Endodermal cell (in vitro differentiated cells): ENCODE measurements at regions not wholly inside any gene's neighbourhood (a gene's known extent, or its start where the extent isn't known, plus 50 kb on each side); places are given as distances from the start of the nearest gene placed in this dataset.

Experiments used
- DNase-seq: peaks from one replicate; pipeline ENCODE4 v3.0.0-alpha.2; 2017
- H3K27ac ChIP-seq: 2 replicates; pipeline ENCODE4 v1.5.1; 2013; ENCODE audit warnings: mild to moderate bottlenecking, low read depth, low read length, moderate library complexity
- H3K27me3 ChIP-seq: 2 replicates; pipeline ENCODE4 v1.6.1; 2013; ENCODE audit warnings: mild to moderate bottlenecking, low read length, moderate library complexity; ENCODE audit not compliant: insufficient read depth, control insufficient read depth, poor library complexity, severe bottlenecking
- H3K36me3 ChIP-seq: 2 replicates; pipeline ENCODE4 v1.7.0; 2013; ENCODE audit warnings: mild to moderate bottlenecking, low read length, moderate library complexity; ENCODE audit not compliant: control insufficient read depth, insufficient read depth
- H3K4me1 ChIP-seq: one replicate; pipeline ENCODE4 v1.7.0; 2013; ENCODE audit warnings: low read length; ENCODE audit not compliant: control insufficient read depth, insufficient read depth
- H3K4me3 ChIP-seq: 2 replicates; pipeline ENCODE4 v1.5.1; 2013; ENCODE audit warnings: mild to moderate bottlenecking, low read length, moderate library complexity
- H3K9ac ChIP-seq: 2 replicates; pipeline ENCODE4 v1.6.1; 2013; ENCODE audit warnings: mild to moderate bottlenecking, low read length, moderate library complexity; ENCODE audit not compliant: poor library complexity, severe bottlenecking; ENCODE audit errors: extremely low read depth
- H3K9me3 ChIP-seq: 2 replicates; pipeline ENCODE4 v1.6.1; 2013; ENCODE audit warnings: mild to moderate bottlenecking, low read length, moderate library complexity; ENCODE audit not compliant: control insufficient read depth
- H3K27ac Mint-ChIP-seq: 2 replicates; pipeline ENCODE4 v1.8.0; 2020; ENCODE audit warnings: mixed read lengths
- H3K27me3 Mint-ChIP-seq: 2 replicates; pipeline ENCODE4 v1.8.0; 2021; ENCODE audit warnings: mild to moderate bottlenecking, mixed read lengths; ENCODE audit not compliant: insufficient read depth
- H3K36me3 Mint-ChIP-seq: 2 replicates; pipeline ENCODE4 v1.8.0; 2020; ENCODE audit warnings: low read depth, mixed read lengths
- H3K4me1 Mint-ChIP-seq: 2 replicates; pipeline ENCODE4 v1.8.0; 2020; ENCODE audit warnings: mixed read lengths
- H3K4me3 Mint-ChIP-seq: 2 replicates; pipeline ENCODE4 v1.8.0; 2020; ENCODE audit warnings: mild to moderate bottlenecking, moderate library complexity, mixed read lengths
- H3K9me3 Mint-ChIP-seq: 2 replicates; pipeline ENCODE4 v1.8.0; 2020; ENCODE audit warnings: mild to moderate bottlenecking, mixed read lengths
- WGBS, 2 experiments: methylation state at CpG; one replicate each; pipeline versions ENCODE4 v1.1.5 to v1.1.7; 2013; ENCODE audit warnings: missing lambda C conversion rate in 2 of 2, mixed read lengths in 1 of 2; ENCODE audit not compliant: insufficient coverage in 1 of 2, insufficient read length in 1 of 2; 5-methylcytosine and 5-hydroxymethylcytosine counted together
- TF ChIP-seq, protein P1 (sequence below): fragments of 200-600 bp; sonication (generic); conservative IDR thresholded peaks from 2 replicates; pipeline ENCODE4 v1.5.0; 2021; ENCODE audit warnings: antibody characterized with exemption, mild to moderate bottlenecking

DNA sequence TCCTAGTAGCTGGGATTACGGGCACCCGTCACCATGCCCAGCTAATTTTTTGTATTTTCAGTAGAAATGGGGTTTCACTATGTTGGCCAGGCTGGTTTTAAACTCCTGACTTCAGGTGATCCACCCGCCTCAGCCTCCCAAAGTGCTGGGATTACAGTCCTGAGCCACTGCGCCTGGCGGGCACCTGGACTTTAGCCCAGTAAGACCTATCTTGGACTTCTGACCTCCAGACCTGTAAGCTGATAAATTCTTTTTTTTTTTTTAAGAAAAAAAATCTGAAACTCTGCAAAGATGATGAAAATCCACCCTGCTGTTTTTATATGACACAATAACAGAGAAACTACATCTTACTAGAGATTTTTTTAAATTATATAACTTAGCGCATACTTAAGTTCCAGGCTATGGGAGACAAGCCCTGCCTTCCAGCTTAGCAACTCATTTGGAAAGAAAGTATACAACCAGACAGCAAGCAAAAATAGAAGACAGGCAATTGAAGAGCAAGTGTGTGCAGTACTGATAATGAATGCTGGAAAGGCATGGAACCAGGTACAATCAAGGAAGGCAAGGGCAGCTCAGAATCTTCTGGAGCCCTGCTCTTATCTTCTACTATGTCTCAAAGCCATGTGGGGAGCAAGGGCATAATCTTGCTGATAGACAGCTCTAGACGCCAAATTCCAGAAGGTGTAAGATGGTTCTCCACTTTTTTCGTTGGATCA lies 104.2 kb downstream of the CD83 start:
- H3K4me3 Mint-ChIP-seq, result no peak overlapping the region
- H3K27ac Mint-ChIP-seq, result no peak overlapping the region
- Histone ChIP-seq H3K36me3 (no peaks in the 10 kb centered on the region), H3K9ac (no peak overlapping the region), H3K4me1 (no peaks in the 10 kb centered on the region), H3K27me3 (no peaks in the 10 kb centered on the region), H3K27ac (no peak overlapping the region), H3K9me3 (peaks cover 17% of the 10 kb centered on the region), H3K4me3 (no peak overlapping the region)
- no peaks in the 10 kb centered on the region for H3K36me3 Mint-ChIP-seq
- H3K27me3 Mint-ChIP-seq, result peaks cover 52% of the 10 kb centered on the region
- peaks cover 10% of the 10 kb centered on the region for H3K4me1 Mint-ChIP-seq
- 94 to 100% methylated on average over 4 to 8 of the region's 8 CpGs for WGBS, 2 experiments
- TF ChIP-seq, protein P1, sequence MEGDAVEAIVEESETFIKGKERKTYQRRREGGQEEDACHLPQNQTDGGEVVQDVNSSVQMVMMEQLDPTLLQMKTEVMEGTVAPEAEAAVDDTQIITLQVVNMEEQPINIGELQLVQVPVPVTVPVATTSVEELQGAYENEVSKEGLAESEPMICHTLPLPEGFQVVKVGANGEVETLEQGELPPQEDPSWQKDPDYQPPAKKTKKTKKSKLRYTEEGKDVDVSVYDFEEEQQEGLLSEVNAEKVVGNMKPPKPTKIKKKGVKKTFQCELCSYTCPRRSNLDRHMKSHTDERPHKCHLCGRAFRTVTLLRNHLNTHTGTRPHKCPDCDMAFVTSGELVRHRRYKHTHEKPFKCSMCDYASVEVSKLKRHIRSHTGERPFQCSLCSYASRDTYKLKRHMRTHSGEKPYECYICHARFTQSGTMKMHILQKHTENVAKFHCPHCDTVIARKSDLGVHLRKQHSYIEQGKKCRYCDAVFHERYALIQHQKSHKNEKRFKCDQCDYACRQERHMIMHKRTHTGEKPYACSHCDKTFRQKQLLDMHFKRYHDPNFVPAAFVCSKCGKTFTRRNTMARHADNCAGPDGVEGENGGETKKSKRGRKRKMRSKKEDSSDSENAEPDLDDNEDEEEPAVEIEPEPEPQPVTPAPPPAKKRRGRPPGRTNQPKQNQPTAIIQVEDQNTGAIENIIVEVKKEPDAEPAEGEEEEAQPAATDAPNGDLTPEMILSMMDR, result no peak
- DNase-seq, result no peak
- H3K9me3 Mint-ChIP-seq, result peaks cover 7% of the 10 kb centered on the region

DNA sequence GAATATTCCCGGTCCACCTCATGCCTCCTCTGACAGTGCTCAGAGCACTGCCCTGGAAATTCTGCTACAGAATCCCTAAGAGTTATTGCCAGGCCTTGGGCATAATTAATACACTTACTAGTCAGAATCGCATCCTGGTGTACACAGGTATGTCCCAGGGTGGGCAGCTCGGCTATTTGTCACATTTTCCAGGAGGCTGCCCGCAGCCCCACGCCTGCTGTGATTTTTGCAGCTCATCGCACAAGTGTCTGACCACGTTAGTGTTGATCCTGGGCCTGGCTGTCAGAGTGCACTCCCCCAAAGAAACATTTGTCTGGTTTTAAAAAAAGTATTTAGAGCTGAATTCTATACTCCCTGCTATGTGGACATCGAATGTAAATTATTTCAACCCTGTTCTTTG lies 105.4 kb downstream of the CD83 start:
- Mint-ChIP-seq H3K4me3 (no peak overlapping the region), H3K4me1 (peaks cover 8% of the 10 kb centered on the region), H3K9me3 (peaks cover 7% of the 10 kb centered on the region), H3K27ac (no peak overlapping the region), H3K36me3 (no peaks in the 10 kb centered on the region), H3K27me3 (peaks cover 47% of the 10 kb centered on the region)
- 82 to 96% methylated on average over 6 to 8 of the region's 8 CpGs for WGBS, 2 experiments
- Histone ChIP-seq H3K4me1 (no peaks in the 10 kb centered on the region), H3K4me3 (no peak overlapping the region), H3K36me3 (no peaks in the 10 kb centered on the region), H3K9me3 (peaks cover 17% of the 10 kb centered on the region), H3K27ac (no peak overlapping the region), H3K9ac (no peak overlapping the region), H3K27me3 (no peaks in the 10 kb centered on the region)
- TF ChIP-seq, protein P1, result no peak
- no peak for DNase-seq

DNA sequence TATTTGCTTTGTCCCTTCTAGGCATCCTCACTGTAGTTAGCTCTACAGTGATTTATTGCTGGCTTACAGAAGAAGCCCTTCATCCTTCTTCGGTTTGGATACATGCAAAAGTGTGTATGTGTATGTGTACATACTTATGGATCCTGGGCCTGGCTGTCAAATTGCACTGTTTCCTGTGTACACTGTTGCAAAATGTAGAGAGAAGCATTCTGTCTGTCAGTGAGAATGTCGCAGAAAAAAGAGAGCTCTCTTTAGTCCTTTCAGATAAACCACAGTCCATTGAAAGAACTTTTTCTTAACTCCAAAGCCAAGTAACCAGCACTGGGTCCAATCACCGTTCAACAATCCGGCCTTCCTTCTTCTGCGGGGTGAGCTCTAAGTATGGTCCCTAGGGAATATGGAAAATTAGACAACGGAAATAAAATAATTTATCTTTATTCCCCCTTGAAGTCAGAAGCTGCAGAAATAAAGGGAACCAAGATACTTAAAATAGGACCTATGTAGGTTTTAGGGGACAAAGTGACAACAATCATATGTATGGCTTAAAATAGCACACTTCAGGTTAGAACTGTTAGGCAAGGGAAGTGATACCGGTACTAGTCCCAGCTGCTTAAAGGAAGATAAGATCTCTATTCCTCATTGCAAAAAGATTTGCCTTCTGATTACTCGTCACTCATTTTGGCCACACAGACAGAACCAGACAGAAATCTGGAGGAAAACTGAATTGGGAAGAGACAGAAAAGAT lies 107.0 kb downstream of the CD83 start:
- peak; percentile 2 for DNase-seq
- TF ChIP-seq, protein P1, result no peak
- Histone ChIP-seq H3K36me3 (no peaks in the 10 kb centered on the region), H3K27me3 (no peaks in the 10 kb centered on the region), H3K27ac (no peak overlapping the region), H3K4me1 (no peaks in the 10 kb centered on the region), H3K9ac (no peak overlapping the region), H3K9me3 (peaks cover 10% of the 10 kb centered on the region), H3K4me3 (no peak overlapping the region)
- WGBS, 2 experiments, result 94 to 100% methylated on average over 4 to 8 of the region's 8 CpGs
- Mint-ChIP-seq H3K4me1 (no peaks in the 10 kb centered on the region), H3K36me3 (no peaks in the 10 kb centered on the region), H3K9me3 (peaks cover 7% of the 10 kb centered on the region), H3K27ac (no peak overlapping the region), H3K27me3 (peaks cover 55% of the 10 kb centered on the region), H3K4me3 (no peak overlapping the region)
